Karpas-422 (cell line): ENCODE measurements at regions not wholly inside any gene's neighbourhood (a gene's known extent, or its start where the extent isn't known, plus 50 kb on each side); places are given as distances from the start of the nearest gene placed in this dataset.

Experiments
- DNase-seq: peaks from one replicate; pipeline ENCODE4 v3.0.0-alpha.2; 2015
- H2AFZ ChIP-seq: fragments of 200-600 bp; sonication (generic); 2 replicates; pipeline ENCODE4 v1.6.1; 2014; ENCODE audit warnings: antibody characterized with exemption, low read length, mixed read lengths
- H3K27ac ChIP-seq: fragments of 200-600 bp; sonication (generic); 2 replicates; pipeline ENCODE4 v1.5.1; 2014; ENCODE audit warnings: mild to moderate bottlenecking, low read length, moderate library complexity
- H3K27me3 ChIP-seq: fragments of 200-600 bp; sonication (generic); 2 replicates; pipeline ENCODE4 v1.6.1; 2014; ENCODE audit warnings: low read length, mixed read lengths
- H3K36me3 ChIP-seq: fragments of 200-600 bp; sonication (generic); 2 replicates; pipeline ENCODE4 v1.6.1; 2014; ENCODE audit warnings: low read length, mixed read lengths; ENCODE audit not compliant: insufficient read depth
- H3K4me1 ChIP-seq: fragments of 200-600 bp; sonication (generic); 2 replicates; pipeline ENCODE4 v1.6.1; 2014; ENCODE audit warnings: mild to moderate bottlenecking, low read length, mixed read lengths
- H3K4me2 ChIP-seq: fragments of 200-600 bp; sonication (generic); 2 replicates; pipeline ENCODE4 v1.6.1; 2014; ENCODE audit warnings: low read length, low read depth, mild to moderate bottlenecking; ENCODE audit not compliant: poor library complexity, severe bottlenecking
- H3K4me3 ChIP-seq: fragments of 200-600 bp; sonication (generic); 2 replicates; pipeline ENCODE4 v1.5.1; 2014; ENCODE audit warnings: mild to moderate bottlenecking, antibody characterized with exemption, low read length, mixed read lengths
- H3K79me2 ChIP-seq: fragments of 200-600 bp; sonication (generic); 2 replicates; pipeline ENCODE4 v1.6.1; 2014; ENCODE audit warnings: mild to moderate bottlenecking, low read length, mixed read lengths
- H3K9ac ChIP-seq: fragments of 200-600 bp; sonication (generic); 2 replicates; pipeline ENCODE4 v1.6.0; 2014; ENCODE audit warnings: low read length
- H3K9me2 ChIP-seq: fragments of 200-600 bp; sonication (generic), shearing (Covaris generic); replicated peaks from 2 replicates; pipeline ENCODE4 v1.6.0; 2014; ENCODE audit warnings: mild to moderate bottlenecking, low read length, moderate library complexity; ENCODE audit not compliant: insufficient read depth
- H3K9me3 ChIP-seq: fragments of 300-700, 200-600 bp; sonication (generic); 2 replicates; pipeline ENCODE4 v1.6.1; 2014; ENCODE audit warnings: low read length, mixed read lengths
- H4K20me1 ChIP-seq: fragments of 200-600 bp; sonication (generic); 2 replicates; pipeline ENCODE4 v1.6.1; 2014; ENCODE audit warnings: mild to moderate bottlenecking, antibody characterized with exemption, low read length, low read depth; ENCODE audit not compliant: insufficient read depth

GRCh38 chr1:238324211-238324864, 433.6 kb upstream of the ZP4 start:
- DNase-seq = no peak
- no peaks in the 10 kb centered on the region for H3K27me3 ChIP-seq
- no peaks in the 10 kb centered on the region for H3K79me2 ChIP-seq
- no peaks in the 10 kb centered on the region for H3K4me1 ChIP-seq
- H3K9me3 ChIP-seq = peaks cover 13% of the 10 kb centered on the region
- no peak overlapping the region for H3K9ac ChIP-seq
- no peaks in the 10 kb centered on the region for H3K36me3 ChIP-seq
- H2AFZ ChIP-seq = no peak overlapping the region
- no peak overlapping the region for H3K4me3 ChIP-seq
- no peak overlapping the region for H3K27ac ChIP-seq
- H4K20me1 ChIP-seq = no peaks in the 10 kb centered on the region
- no peaks in the 10 kb centered on the region for H3K9me2 ChIP-seq
- H3K4me2 ChIP-seq = no peak overlapping the region

DNA sequence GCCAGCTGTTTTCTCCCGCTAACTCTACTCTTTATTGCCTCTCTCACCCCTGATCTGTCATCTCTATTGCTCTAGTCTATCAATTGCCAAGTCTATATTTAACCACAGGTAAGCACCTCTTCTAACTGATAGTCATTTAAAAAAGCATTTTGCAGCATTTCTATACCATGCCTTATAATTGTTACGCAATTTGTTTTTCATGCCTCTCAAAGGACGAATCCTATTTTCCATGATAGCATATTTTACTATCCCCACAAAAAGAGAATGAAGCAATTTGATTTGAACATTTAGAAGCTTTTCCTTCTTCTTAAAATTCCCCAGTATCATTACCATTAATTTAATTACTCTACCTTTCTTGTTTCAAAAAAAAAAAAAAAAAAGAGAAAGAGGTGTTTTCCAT, 432.8 kb upstream of the ZP4 start:
- Histone ChIP-seq H3K79me2 (no peaks in the 10 kb centered on the region), H3K27ac (no peak overlapping the region), H3K9ac (no peak overlapping the region), H3K9me3 (peaks cover 12% of the 10 kb centered on the region), H3K36me3 (no peaks in the 10 kb centered on the region), H3K4me2 (no peak overlapping the region), H4K20me1 (no peaks in the 10 kb centered on the region), H3K9me2 (no peaks in the 10 kb centered on the region), H3K4me3 (no peak overlapping the region), H3K4me1 (no peaks in the 10 kb centered on the region), H2AFZ (no peak overlapping the region), H3K27me3 (no peaks in the 10 kb centered on the region)
- no peak for DNase-seq

- no peak overlapping the region for H3K9ac ChIP-seq
- H3K79me2 ChIP-seq = no peaks in the 10 kb centered on the region
- no peaks in the 10 kb centered on the region for H4K20me1 ChIP-seq
- H2AFZ ChIP-seq = no peak overlapping the region
- no peak overlapping the region for H3K27ac ChIP-seq
- no peak overlapping the region for H3K4me2 ChIP-seq
- no peak overlapping the region for H3K4me3 ChIP-seq
- no peaks in the 10 kb centered on the region for H3K27me3 ChIP-seq
- peaks cover 14% of the 10 kb centered on the region for H3K9me3 ChIP-seq
- H3K36me3 ChIP-seq = no peaks in the 10 kb centered on the region
- no peaks in the 10 kb centered on the region for H3K4me1 ChIP-seq
- no peak for DNase-seq
- no peaks in the 10 kb centered on the region for H3K9me2 ChIP-seq
Measured at GRCh38 chr1:238319957-238320356, 429.2 kb upstream of the ZP4 start.

- Histone ChIP-seq H3K36me3 (no peaks in the 10 kb centered on the region), H3K79me2 (no peaks in the 10 kb centered on the region), H4K20me1 (no peaks in the 10 kb centered on the region), H3K9ac (no peak overlapping the region), H3K4me2 (no peak overlapping the region), H3K27me3 (no peaks in the 10 kb centered on the region), H3K27ac (no peak overlapping the region), H3K9me2 (no peaks in the 10 kb centered on the region), H3K4me1 (no peaks in the 10 kb centered on the region), H3K4me3 (no peak overlapping the region), H3K9me3 (peaks cover 7% of the 10 kb centered on the region), H2AFZ (no peak overlapping the region)
- no peak for DNase-seq
Measured at GRCh38 chr1:238318294-238319110, 427.8 kb upstream of the ZP4 start.

DNA sequence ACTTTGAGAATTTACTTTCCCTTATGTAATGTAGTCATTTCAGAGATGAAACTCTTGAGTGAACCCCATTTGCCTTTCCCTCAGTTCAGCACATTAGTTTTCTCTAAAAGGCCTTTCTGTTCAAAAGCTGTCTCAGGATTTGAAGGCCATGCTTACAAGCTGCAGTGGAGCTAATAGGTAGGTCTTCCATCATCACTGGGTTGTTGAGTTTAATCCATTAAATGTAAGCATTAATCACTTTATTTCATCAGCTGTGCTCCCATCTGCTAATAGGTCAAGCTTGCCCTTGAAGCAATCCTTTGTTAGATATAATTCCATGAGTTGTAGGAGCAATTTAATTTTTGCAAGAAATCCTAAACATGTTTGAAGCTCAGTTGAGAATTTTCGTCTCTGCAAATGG, 422.2 kb upstream of the ZP4 start:
- Histone ChIP-seq H3K9me3 (peaks cover 4% of the 10 kb centered on the region), H3K9ac (no peak overlapping the region), H3K4me3 (no peak overlapping the region), H4K20me1 (no peaks in the 10 kb centered on the region), H3K9me2 (no peaks in the 10 kb centered on the region), H3K36me3 (no peaks in the 10 kb centered on the region), H3K4me2 (no peak overlapping the region), H3K27me3 (no peaks in the 10 kb centered on the region), H3K79me2 (no peaks in the 10 kb centered on the region), H3K4me1 (no peaks in the 10 kb centered on the region), H2AFZ (no peak overlapping the region), H3K27ac (no peak overlapping the region)
- DNase-seq = no peak

DNA sequence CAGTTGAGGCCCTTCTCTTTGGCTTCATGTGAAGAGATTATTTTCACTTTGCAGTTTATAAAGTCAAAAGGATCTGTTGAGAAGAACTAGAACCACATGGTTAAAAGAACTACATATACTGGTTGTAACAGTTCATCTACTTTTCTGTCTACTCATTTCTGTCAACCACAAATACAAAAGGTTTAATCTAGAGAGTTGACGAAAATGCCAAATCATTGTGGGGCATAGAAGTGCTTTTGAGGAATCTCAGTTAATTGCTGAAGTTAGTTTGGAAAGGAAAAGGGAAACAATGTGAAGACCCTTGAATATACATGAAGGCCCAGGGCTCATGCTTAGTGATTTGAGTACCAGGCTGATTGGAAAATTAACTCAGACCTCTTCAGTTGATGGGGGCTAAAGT, 415.7 kb upstream of the ZP4 start:
- no peak overlapping the region for H2AFZ ChIP-seq
- H3K4me1 ChIP-seq = no peaks in the 10 kb centered on the region

GRCh38 chr1:238302646-238303045, 411.9 kb upstream of the ZP4 start:
- Histone ChIP-seq H2AFZ (no peak overlapping the region), H3K4me1 (no peaks in the 10 kb centered on the region), H3K9ac (no peak overlapping the region)

More for the DNA sequence above, 415.7 kb upstream of the ZP4 start:
- Histone ChIP-seq H3K79me2 (no peaks in the 10 kb centered on the region), H3K27ac (no peak overlapping the region), H3K9me2 (no peaks in the 10 kb centered on the region), H3K4me3 (no peak overlapping the region), H3K4me2 (no peak overlapping the region), H3K9me3 (peaks cover 12% of the 10 kb centered on the region), H3K36me3 (no peaks in the 10 kb centered on the region), H3K9ac (no peak overlapping the region), H4K20me1 (no peaks in the 10 kb centered on the region), H3K27me3 (no peaks in the 10 kb centered on the region)
- no peak for DNase-seq

GRCh38 chr1:238296371-238296770, 405.6 kb upstream of the ZP4 start:
- DNase-seq = no peak
- no peaks in the 10 kb centered on the region for H3K36me3 ChIP-seq
- H3K9me3 ChIP-seq = peaks cover 6% of the 10 kb centered on the region
- H3K9me2 ChIP-seq = no peaks in the 10 kb centered on the region
- no peaks in the 10 kb centered on the region for H3K27me3 ChIP-seq
- no peak overlapping the region for H2AFZ ChIP-seq
- no peak overlapping the region for H3K9ac ChIP-seq
- H4K20me1 ChIP-seq = no peaks in the 10 kb centered on the region
- no peak overlapping the region for H3K27ac ChIP-seq
- H3K4me1 ChIP-seq = no peaks in the 10 kb centered on the region
- H3K79me2 ChIP-seq = no peaks in the 10 kb centered on the region
- H3K4me2 ChIP-seq = no peak overlapping the region
- H3K4me3 ChIP-seq = no peak overlapping the region

More at GRCh38 chr1:238302646-238303045, 411.9 kb upstream of the ZP4 start:
- H4K20me1 ChIP-seq = no peaks in the 10 kb centered on the region
- no peaks in the 10 kb centered on the region for H3K27me3 ChIP-seq
- H3K4me3 ChIP-seq = no peak overlapping the region
- no peaks in the 10 kb centered on the region for H3K36me3 ChIP-seq
- H3K9me2 ChIP-seq = no peaks in the 10 kb centered on the region
- no peak overlapping the region for H3K4me2 ChIP-seq
- H3K27ac ChIP-seq = no peak overlapping the region
- DNase-seq = no peak
- H3K9me3 ChIP-seq = peaks cover 18% of the 10 kb centered on the region
- no peaks in the 10 kb centered on the region for H3K79me2 ChIP-seq
